NB4 (cell line): ENCODE measurements at regions not wholly inside any gene's neighbourhood (a gene's known extent, or its start where the extent isn't known, plus 50 kb on each side); places are given as distances from the start of the nearest gene placed in this dataset.

Experiments used
- DNase-seq: peaks from one replicate; pipeline ENCODE4 v3.0.0; 2010; ENCODE audit warnings: low read depth
- H3K4me3 ChIP-seq: one replicate; pipeline ENCODE4 v1.5.1; 2011; ENCODE audit warnings: mild to moderate bottlenecking, low read depth, low read length, moderate library complexity
- CTCF ChIP-seq: IDR thresholded peaks from one replicate; pipeline ENCODE4 v1.5.1; 2012; ENCODE audit warnings: low read depth, low read length
- MAX ChIP-seq: IDR thresholded peaks from 2 replicates; pipeline ENCODE4 v1.6.1; 2011; ENCODE audit warnings: low read depth, low read length
- MYC ChIP-seq: IDR thresholded peaks from 2 replicates; pipeline ENCODE4 v1.6.1; 2011; ENCODE audit warnings: low read depth, low read length
- POLR2A ChIP-seq: IDR thresholded peaks from 2 replicates; pipeline ENCODE4 v1.6.1; 2011; ENCODE audit warnings: mild to moderate bottlenecking; ENCODE audit not compliant: insufficient read length; ENCODE audit errors: extremely low read depth

- DNase-seq: no peak
- no peak overlapping the region for H3K4me3 ChIP-seq
- no peak for TF ChIP-seq MYC
- TF ChIP-seq MAX: no peak
- no peak for TF ChIP-seq POLR2A
- TF ChIP-seq CTCF: no peak
Measured at GRCh38 chr5:89722538-89722937, 687.0 kb downstream of the CETN3 start.

- TF ChIP-seq MAX: no peak
- TF ChIP-seq POLR2A: no peak
- TF ChIP-seq MYC: no peak
- TF ChIP-seq CTCF: no peak
- H3K4me3 ChIP-seq: no peak overlapping the region
- DNase-seq: no peak
Measured at GRCh38 chr5:89721931-89722330, 687.6 kb downstream of the CETN3 start.

- TF ChIP-seq POLR2A (no peak), CTCF (no peak), MAX (no peak), MYC (no peak)
- DNase-seq: no peak
- no peak overlapping the region for H3K4me3 ChIP-seq
Measured at GRCh38 chr5:89721353-89721752, 688.2 kb downstream of the CETN3 start.

- H3K4me3 ChIP-seq: no peak overlapping the region
- no peak for TF ChIP-seq POLR2A
- no peak for TF ChIP-seq MYC
- no peak for TF ChIP-seq CTCF
- no peak for TF ChIP-seq MAX
- no peak for DNase-seq
Measured at GRCh38 chr5:89712134-89712700, 697.3 kb downstream of the CETN3 start.

- DNase-seq: no peak
- TF ChIP-seq POLR2A (no peak), MYC (no peak), CTCF (no peak), MAX (no peak)
- no peak overlapping the region for H3K4me3 ChIP-seq
Measured at GRCh38 chr5:89711526-89711925, 698.0 kb downstream of the CETN3 start.

GRCh38 chr5:89710006-89710405 lies 699.5 kb downstream of the CETN3 start:
- DNase-seq: no peak
- H3K4me3 ChIP-seq: no peak overlapping the region
- no peak for TF ChIP-seq MYC
- TF ChIP-seq POLR2A: no peak
- no peak for TF ChIP-seq CTCF
- no peak for TF ChIP-seq MAX
